ENCODE measurements at regions not wholly inside any gene's neighbourhood (a gene's known extent, or its start where the extent isn't known, plus 50 kb on each side); places are given as distances from the start of the nearest gene placed in this dataset.

GRCh38 chr3:152629363-152630122, 205.4 kb upstream of the P2RY1 start:
- H3K27ac ChIP-seq: no peak overlapping the region

GRCh38 chr3:152635389-152635788, 199.5 kb upstream of the P2RY1 start:
- H3K27me3 ChIP-seq (replicated peaks): no peaks in the 10 kb centered on the region
- no peak for TF ChIP-seq CTCF (IDR thresholded peaks at IDR 0.05; ENCODE audit: low read depth, low read length, missing control alignments)
- no peak overlapping the region for H3K4me3 ChIP-seq (ENCODE audit: low read depth, low read length)
- no peak for DNase-seq
- in situ Hi-C loops (cut with HindIII; ENCODE audit: low pct_ligation_motif_present, low sequenced_read_pairs): no loop called here
- no peak overlapping the region for H3K27ac ChIP-seq
- no peaks in the 10 kb centered on the region for H3K36me3 ChIP-seq (replicated peaks)

More at GRCh38 chr3:152629363-152630122, 205.4 kb upstream of the P2RY1 start:
- DNase-seq: no peak
- no peak for TF ChIP-seq CTCF (IDR thresholded peaks at IDR 0.05; ENCODE audit: low read depth, low read length, missing control alignments)
- Histone ChIP-seq H3K36me3 (replicated peaks) (no peaks in the 10 kb centered on the region), H3K4me3 (ENCODE audit: low read depth, low read length) (no peak overlapping the region), H3K27me3 (replicated peaks) (no peaks in the 10 kb centered on the region)
- in situ Hi-C loops (cut with HindIII; ENCODE audit: low pct_ligation_motif_present, low sequenced_read_pairs): no loop called here

GRCh38 chr3:152636651-152637050, 198.3 kb upstream of the P2RY1 start:
- no peak overlapping the region for H3K4me3 ChIP-seq (ENCODE audit: low read depth, low read length)
- in situ Hi-C loops (cut with HindIII; ENCODE audit: low pct_ligation_motif_present, low sequenced_read_pairs): no loop called here
- no peaks in the 10 kb centered on the region for H3K36me3 ChIP-seq (replicated peaks)
- no peaks in the 10 kb centered on the region for H3K27me3 ChIP-seq (replicated peaks)
- no peak for TF ChIP-seq CTCF (IDR thresholded peaks at IDR 0.05; ENCODE audit: low read depth, low read length, missing control alignments)
- DNase-seq: no peak
- no peak overlapping the region for H3K27ac ChIP-seq

GRCh38 chr3:152638214-152638613, 196.7 kb upstream of the P2RY1 start:
- TF ChIP-seq CTCF (IDR thresholded peaks at IDR 0.05; ENCODE audit: low read depth, low read length, missing control alignments): no peak
- in situ Hi-C loops (cut with HindIII; ENCODE audit: low pct_ligation_motif_present, low sequenced_read_pairs): no loop called here
- no peak overlapping the region for H3K27ac ChIP-seq
- DNase-seq: no peak
- H3K4me3 ChIP-seq (ENCODE audit: low read depth, low read length): no peak overlapping the region
- no peaks in the 10 kb centered on the region for H3K27me3 ChIP-seq (replicated peaks)
- no peaks in the 10 kb centered on the region for H3K36me3 ChIP-seq (replicated peaks)

GRCh38 chr3:152638707-152639450, 196.1 kb upstream of the P2RY1 start:
- DNase-seq: no peak
- H3K4me3 ChIP-seq (ENCODE audit: low read depth, low read length): no peak overlapping the region
- H3K27ac ChIP-seq: no peak overlapping the region
- no peaks in the 10 kb centered on the region for H3K27me3 ChIP-seq (replicated peaks)
- H3K36me3 ChIP-seq (replicated peaks): no peaks in the 10 kb centered on the region
- TF ChIP-seq CTCF (IDR thresholded peaks at IDR 0.05; ENCODE audit: low read depth, low read length, missing control alignments): no peak
- in situ Hi-C loops (cut with HindIII; ENCODE audit: low pct_ligation_motif_present, low sequenced_read_pairs): no loop called here

Measured in brain microvascular endothelial cell (primary cell).